Mesothelial cell of epicardium (in vitro differentiated cells): ENCODE measurements at regions not wholly inside any gene's neighbourhood (a gene's known extent, or its start where the extent isn't known, plus 50 kb on each side); places are given as distances from the start of the nearest gene placed in this dataset.
"Not testable (repeated sequence)": the region's sequence is repeated elsewhere in the genome, so short reads cannot be mapped to it uniquely, and the experiment has no call there.

Experiments
- DNase-seq, 2 experiments: peaks; one replicate each; pipeline ENCODE4 v3.0.0; 2021; ENCODE audit warnings: low spot score in 2 of 2; ENCODE audit not compliant: unreplicated experiment in 2 of 2
- H3K27ac Mint-ChIP-seq: 2 replicates; pipeline ENCODE4 v1.8.0; 2021; ENCODE audit warnings: mixed read lengths
- H3K27me3 Mint-ChIP-seq: 2 replicates; pipeline ENCODE4 v1.8.0; 2021; ENCODE audit warnings: low read depth, mixed read lengths
- H3K36me3 Mint-ChIP-seq: 2 replicates; pipeline ENCODE4 v1.8.0; 2021; ENCODE audit warnings: mixed read lengths
- H3K4me1 Mint-ChIP-seq: 2 replicates; pipeline ENCODE4 v1.8.0; 2021; ENCODE audit warnings: mixed read lengths
- H3K4me3 Mint-ChIP-seq: 2 replicates; pipeline ENCODE4 v1.8.0; 2021; ENCODE audit warnings: mild to moderate bottlenecking, moderate library complexity, mixed read lengths
- H3K9me3 Mint-ChIP-seq: 2 replicates; pipeline ENCODE4 v1.8.0; 2021; ENCODE audit warnings: mixed read lengths
- CTCF ChIP-seq: fragments of 200-600 bp; sonication (generic); IDR thresholded peaks from one replicate; pipeline ENCODE4 v1.5.0; 2021; ENCODE audit warnings: antibody characterized with exemption; ENCODE audit not compliant: unreplicated experiment

- peaks cover 22% of the 10 kb centered on the region for H3K4me1 Mint-ChIP-seq
- no peak overlapping the region for H3K27ac Mint-ChIP-seq
- TF ChIP-seq CTCF = no peak
- H3K27me3 Mint-ChIP-seq = no peaks in the 10 kb centered on the region
- no peak for DNase-seq
- peaks cover 59% of the 10 kb centered on the region for H3K9me3 Mint-ChIP-seq
- H3K36me3 Mint-ChIP-seq = peaks cover 35% of the 10 kb centered on the region
- no peak overlapping the region for H3K4me3 Mint-ChIP-seq
Observed at GRCh38 chr12:87430444-87430843, 598.8 kb downstream of the C12orf50 start.

GRCh38 chr12:87428701-87429277 lies 600.4 kb downstream of the C12orf50 start:
- H3K36me3 Mint-ChIP-seq = peaks cover 35% of the 10 kb centered on the region
- peaks cover 22% of the 10 kb centered on the region for H3K4me1 Mint-ChIP-seq
- H3K27me3 Mint-ChIP-seq = no peaks in the 10 kb centered on the region
- H3K9me3 Mint-ChIP-seq = peaks cover 58% of the 10 kb centered on the region
- TF ChIP-seq CTCF = no peak
- no peak for DNase-seq
- H3K27ac Mint-ChIP-seq = peak overlapping the region; percentile 86
- H3K4me3 Mint-ChIP-seq = no peak overlapping the region

DNA sequence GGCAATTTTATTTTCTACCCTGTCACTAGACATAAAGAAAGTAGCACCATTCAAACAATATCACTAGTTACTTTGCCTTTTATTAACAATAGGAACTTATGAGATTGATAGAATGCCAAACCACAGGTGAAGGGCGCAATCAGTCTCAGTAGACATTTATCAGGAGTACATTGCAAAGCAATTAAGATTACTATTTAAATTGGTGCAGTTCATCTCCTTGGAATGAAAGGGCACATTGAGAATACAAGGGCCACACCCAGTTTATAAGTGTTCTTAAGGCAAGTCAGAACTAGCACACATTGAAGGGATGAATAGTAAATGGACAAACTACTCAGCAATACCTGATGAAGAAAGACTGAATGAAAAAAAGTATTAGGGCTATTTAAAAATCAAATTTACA lies 601.4 kb downstream of the C12orf50 start:
- TF ChIP-seq CTCF = no peak
- H3K36me3 Mint-ChIP-seq = peaks cover 33% of the 10 kb centered on the region
- no peaks in the 10 kb centered on the region for H3K27me3 Mint-ChIP-seq
- H3K9me3 Mint-ChIP-seq = peaks cover 53% of the 10 kb centered on the region
- H3K4me3 Mint-ChIP-seq = no peak overlapping the region
- no peak for DNase-seq
- H3K27ac Mint-ChIP-seq = no peak overlapping the region
- peaks cover 22% of the 10 kb centered on the region for H3K4me1 Mint-ChIP-seq

DNA sequence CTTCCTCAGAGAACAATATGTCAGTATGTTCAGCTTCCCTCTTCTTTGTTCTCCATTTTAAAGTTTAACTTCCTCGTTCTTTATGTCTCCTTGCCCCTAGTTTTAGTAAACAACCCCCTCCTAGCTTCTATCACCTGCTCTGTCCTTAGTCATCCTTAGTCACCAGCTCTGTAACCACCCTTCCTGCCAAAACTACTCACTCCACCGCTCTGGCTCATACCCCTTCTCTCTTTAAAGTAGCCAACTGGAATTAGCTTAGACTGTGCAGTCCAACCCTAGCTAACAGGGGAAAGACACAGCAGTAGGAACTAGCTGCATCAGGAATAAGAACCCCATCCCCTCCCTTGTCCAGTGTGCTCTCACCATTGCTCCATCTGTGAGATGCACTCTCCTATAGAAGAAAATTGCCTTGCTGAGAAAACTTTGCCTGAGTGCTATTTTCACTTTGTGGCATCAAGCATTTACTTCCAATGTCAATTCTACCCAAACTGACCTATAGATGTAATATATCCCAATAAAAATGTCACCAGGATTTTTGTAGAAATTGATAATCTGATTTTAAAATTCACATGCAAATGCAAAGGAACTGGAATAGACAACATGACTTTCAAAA lies 603.2 kb downstream of the C12orf50 start:
- Mint-ChIP-seq H3K4me3 (no peak overlapping the region), H3K36me3 (peaks cover 25% of the 10 kb centered on the region), H3K27me3 (no peaks in the 10 kb centered on the region), H3K9me3 (peaks cover 43% of the 10 kb centered on the region), H3K27ac (no peak overlapping the region), H3K4me1 (peaks cover 19% of the 10 kb centered on the region)
- no peak for TF ChIP-seq CTCF
- DNase-seq = no peak

GRCh38 chr12:87421233-87421632 lies 608.0 kb downstream of the C12orf50 start:
- H3K27ac Mint-ChIP-seq, DNase-seq, H3K4me3 Mint-ChIP-seq, H3K4me1 Mint-ChIP-seq, H3K27me3 Mint-ChIP-seq: not testable (repeated sequence)
- peaks cover 31% of the 10 kb centered on the region for H3K36me3 Mint-ChIP-seq
- H3K9me3 Mint-ChIP-seq = peaks cover 53% of the 10 kb centered on the region

- no peak for TF ChIP-seq CTCF
- H3K36me3 Mint-ChIP-seq = peaks cover 31% of the 10 kb centered on the region
- H3K9me3 Mint-ChIP-seq = peaks cover 45% of the 10 kb centered on the region
- no peak overlapping the region for H3K4me3 Mint-ChIP-seq
- H3K27ac Mint-ChIP-seq = peak overlapping the region; percentile 89
- H3K27me3 Mint-ChIP-seq = no peaks in the 10 kb centered on the region
- peaks cover 24% of the 10 kb centered on the region for H3K4me1 Mint-ChIP-seq
- no peak for DNase-seq
Observed at GRCh38 chr12:87413784-87414183, 615.4 kb downstream of the C12orf50 start.
